ENCODE measurements at regions not wholly inside any gene's neighbourhood (a gene's known extent, or its start where the extent isn't known, plus 50 kb on each side); places are given as distances from the start of the nearest gene placed in this dataset.
A peak's percentile ranks its signal among the peaks of the same experiment; 100 is the strongest.

DNA sequence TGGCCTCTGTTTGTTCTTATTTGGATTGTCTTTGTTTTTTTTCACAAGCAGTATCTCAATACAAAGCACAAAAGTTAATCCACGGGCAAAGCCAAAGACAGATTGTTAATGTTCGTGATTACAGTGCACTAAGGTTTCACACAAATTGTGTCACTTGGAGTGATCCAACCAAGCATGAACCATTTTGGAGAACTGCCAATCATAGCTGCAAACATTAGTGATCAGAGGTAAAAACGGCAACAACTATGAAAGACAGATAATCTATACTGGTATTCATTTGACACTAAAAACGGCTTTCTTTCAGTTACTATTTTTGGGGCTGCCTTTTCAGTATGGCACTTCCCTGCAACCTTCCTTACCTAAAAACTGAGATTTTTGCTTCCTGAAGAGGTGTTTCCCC lies 213.1 kb upstream of the GULP1 start:
- DNase-seq: peak; percentile 55

DNA sequence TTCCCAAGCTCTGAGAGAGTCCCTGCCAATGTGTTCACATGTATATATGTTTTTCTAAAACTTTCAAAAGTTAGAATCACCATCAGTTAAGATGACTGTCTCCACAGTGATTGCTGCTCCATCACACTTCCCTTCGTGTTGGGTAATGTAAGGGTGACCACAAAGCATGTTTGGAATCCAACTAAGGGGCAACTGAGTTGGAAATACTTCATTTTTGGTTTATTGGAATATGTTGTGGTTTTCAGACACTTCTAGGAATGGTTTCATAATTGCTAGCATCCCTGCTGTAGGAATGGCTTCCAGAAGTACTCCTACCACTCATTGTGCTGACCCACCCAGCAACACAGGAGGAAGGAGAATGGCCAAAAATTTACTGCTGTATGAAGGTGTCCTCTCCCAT lies 212.5 kb upstream of the GULP1 start:
- no peak for DNase-seq

DNA sequence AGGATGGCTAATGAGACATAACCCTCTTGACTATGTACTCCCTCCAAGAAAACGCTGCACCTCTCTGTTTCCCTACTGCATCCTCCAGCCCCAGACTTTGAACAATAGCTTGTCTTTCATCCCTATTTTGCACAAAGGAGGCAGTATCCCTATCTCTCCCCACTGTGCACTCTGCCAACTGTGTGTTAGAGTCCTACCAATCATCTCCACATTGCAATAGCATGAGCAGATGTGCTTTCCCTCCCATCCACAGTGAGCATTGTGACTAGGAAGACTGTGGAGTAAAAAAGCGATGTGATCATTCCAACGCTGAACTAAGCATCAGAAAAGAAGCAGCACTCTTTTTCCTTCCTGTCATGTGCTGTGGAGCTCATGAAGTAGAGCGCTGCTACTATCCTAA lies 206.3 kb upstream of the GULP1 start:
- DNase-seq: no peak

DNA sequence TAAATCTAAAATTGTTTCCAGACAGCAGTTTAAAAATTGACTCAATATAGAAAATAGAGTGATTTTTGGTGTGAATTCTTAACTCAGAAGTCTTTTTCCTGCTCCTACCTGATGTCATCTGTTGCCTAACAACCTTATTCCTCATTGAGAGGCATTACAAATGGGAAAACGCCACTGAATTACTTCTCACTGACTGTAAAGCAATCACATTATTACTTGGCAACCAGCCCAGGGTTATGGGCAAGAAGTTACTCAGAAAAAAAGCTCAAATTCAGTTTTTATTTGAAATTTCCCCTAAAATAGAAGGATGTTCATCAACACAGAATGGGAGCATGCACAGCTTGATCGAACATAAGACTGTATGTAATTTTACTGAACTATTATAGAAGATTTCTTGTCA lies 201.8 kb upstream of the GULP1 start:
- peak; percentile 52 for DNase-seq

DNA sequence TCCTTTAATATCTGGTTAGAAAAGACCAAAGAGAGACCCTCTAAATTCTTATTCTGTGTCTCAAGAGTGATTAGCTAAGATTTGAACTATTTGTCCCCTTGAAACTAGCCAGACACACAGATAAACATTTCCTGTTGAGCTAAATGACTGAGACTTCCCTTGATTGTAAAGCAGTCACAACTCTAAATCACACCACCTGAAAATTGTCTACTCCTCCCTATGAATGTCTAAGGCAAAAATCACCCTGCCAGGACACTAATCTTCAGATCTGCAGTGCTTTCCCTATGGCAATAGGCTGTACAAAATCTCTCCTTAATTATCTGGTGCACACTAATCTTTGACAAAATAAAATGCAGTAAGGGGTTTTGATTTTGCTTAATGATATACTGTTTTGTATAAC lies 200.5 kb upstream of the GULP1 start:
- no peak for DNase-seq

DNA sequence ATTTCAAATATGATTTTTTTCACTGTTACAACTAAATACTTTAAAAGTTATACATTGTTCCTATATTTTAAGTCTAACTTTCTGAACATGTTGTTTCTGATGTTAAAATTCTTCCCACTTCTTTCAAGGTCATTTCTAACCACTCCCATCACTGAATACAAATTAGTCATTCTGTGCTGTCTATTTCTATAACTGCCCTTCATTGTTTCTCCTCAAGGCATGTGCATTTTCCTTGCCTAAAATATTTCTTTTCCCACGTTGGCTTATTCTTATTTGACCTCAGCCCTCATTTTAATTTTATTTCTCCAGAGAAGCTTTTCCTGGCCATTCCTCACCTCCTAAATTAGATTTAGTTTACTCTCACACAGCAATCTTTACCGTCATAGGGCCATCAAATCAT lies 198.9 kb upstream of the GULP1 start:
- DNase-seq: no peak

DNA sequence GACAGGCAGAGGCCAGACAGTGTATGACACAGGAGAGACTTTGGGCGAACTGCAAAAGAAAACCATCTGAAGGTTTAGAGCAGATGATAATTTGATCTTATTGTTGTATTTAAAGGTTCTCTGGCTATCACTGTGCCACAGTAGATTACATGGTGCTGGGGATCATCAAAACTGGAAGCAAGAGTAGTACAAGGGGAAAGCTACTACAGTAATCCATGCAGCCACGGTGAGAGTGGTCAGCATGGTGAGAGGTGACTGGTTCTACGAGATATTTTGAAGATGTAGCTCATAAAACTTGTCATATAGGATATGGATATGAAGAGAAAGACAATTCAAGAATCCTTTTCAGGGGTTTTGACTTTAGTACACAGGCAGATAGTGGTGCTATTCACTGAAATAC lies 194.8 kb upstream of the GULP1 start:
- no peak for DNase-seq

DNA sequence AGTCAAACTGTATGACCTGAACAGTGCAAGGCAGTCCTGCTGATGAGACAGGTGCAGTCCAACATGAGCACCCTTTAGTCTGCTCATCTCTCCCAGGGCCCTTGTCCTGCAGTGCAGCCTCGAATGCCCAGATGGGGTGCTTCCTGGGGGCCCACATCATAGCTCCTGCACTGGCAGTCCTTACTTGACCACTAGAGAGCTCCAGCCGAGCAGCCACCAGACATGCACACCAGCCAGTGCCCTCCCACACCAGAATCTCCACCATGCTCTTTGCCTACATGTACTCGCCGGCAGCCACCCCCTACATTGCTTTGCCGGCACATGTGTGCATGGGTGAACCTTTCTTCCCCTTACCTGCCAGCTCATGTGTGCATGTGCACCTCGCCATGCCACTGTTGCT lies 188.8 kb upstream of the GULP1 start:
- no peak for DNase-seq

DNA sequence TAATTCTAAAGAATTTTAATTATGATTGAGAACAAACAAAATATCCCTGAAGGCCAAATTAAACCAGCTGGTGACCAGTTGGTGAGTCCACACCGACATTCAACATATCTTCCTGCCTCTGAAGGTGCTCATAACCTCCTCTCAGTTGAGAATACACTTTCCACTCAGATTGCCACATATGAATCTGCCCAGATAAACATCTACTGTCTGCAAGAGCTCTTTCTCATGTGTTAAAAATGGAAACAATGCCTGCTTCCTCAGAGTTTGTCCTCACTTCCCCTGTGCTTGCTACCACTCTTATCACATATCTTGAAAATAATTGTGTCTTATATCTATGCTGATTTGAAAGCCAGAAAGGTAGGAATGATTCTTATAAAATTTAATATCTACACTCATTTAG lies 177.7 kb upstream of the GULP1 start:
- DNase-seq: no peak

DNA sequence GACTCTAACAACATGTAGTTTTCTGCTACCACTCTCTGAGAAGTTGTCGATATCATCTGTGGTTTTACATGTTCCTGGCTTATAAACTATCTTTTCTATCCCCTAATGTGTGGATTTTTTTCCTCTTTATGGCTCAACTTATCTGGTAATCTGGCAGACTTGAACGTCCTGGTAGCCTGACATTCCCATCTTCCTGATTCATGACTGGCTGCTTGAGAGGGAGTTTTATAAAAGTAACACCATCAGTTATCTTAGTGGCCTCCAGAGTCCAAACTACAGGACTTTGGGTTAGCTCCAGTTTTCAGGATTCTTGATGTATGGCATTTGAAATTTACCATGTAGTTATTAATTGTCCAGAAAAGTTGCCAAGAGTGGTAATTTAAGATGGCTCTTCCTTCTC lies 174.0 kb upstream of the GULP1 start:
- DNase-seq: no peak

DNA sequence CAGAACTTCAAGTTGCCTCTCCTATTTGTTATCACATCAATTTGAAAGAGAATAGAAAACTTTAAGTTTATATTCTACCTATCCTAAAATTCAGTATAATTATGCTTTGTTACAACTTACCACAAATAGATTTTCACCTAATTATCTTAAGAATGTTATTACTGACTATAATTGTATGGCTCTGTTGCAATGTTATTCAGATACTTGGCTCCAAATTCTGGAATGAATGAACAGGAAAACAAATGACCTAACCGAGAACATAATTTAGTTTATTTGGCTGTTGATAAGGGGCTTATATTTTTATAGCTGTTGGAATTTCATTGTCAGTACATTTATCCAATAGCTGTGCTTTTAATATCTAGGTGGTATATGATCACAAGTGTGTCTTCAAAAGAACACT lies 173.2 kb upstream of the GULP1 start:
- DNase-seq: no peak

DNA sequence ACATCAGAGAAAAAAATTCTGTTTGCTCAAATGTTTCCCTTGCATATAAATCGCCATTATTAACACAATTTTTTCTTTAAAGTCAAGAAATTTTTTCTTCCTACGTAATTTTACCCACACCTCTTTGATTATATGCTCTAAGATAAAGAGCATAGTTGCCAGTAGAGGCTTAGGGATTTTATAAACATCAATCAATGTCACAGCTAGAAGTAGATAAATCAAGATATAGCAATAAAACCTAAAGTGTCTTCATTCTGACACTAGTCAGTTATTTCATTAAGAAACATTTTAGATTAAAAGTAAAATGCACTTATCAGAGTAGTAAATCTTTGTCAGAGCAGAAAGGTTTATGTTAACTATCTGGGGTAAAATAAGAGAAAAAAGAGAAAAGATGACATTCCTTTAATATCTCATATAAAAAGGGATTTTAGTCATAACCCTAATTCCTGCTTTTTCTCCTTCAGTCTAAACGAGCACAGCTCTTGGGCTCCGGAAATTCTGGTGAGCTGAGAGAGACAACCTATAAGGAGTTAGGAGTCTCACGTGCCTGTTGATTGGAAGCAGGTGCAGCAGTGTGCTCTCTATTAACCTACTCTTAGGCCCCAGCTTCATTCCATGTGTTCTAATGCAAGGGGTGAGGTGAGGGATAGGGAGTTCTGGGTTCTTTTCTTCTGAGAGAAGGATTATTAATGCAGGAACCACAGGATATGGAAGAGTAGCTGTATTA lies 172.4 kb upstream of the GULP1 start:
- no peak for DNase-seq

DNA sequence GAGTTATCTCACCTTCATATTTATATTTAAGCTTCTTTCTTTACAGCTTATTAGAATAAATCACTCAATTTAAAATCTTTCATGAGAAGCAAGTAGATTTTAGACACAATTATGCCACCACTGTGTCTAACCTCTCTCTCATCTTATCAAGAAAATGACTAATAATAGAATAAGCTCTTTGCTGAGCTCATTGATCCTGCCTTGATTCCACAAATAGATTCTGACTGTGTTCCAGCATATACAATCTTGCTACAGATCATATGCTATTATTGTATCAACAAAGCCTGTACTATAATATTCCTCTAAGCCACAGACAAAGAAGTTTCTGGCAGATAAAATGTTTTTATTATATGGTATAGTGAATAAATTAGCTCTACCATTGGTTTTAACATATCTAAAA lies 168.7 kb upstream of the GULP1 start:
- DNase-seq: no peak

DNA sequence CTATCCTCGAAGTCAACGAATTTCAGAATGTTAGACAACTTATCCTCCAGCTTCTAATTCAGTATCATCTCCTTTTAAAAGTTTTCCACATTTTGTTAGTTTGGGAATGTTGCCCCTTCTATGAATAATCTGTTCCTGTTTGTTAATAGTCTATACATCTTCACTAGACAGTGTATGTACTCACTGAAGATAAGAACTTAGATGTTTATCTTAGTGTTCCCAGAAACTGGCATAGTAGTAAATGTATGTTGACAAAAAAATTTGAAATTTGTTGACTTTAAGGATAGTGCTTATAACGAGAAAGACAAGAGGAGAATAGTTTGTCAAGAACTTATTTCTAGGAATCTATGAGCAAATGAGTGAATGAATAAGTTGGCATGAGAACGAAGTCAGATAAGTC lies 162.0 kb upstream of the GULP1 start:
- DNase-seq: no peak

DNA sequence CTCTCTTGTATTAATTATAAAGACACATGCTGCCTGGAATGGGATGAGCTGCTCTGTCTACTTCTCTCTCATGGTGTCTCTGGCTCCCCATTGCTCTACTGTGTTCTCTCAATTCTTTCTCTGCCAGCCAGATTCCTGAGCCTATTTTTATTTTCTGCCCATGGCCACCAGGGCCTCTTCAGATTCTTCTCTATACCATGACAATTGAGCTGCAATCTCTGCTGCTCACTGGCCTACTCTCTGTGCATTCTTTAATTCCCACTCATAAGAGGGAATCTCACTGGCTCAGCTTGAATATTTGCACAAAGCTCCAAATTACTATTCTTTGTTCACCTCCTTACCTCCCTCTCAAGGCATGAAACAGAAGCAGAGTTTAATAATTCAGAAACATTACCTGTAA lies 161.4 kb upstream of the GULP1 start:
- no peak for DNase-seq

DNA sequence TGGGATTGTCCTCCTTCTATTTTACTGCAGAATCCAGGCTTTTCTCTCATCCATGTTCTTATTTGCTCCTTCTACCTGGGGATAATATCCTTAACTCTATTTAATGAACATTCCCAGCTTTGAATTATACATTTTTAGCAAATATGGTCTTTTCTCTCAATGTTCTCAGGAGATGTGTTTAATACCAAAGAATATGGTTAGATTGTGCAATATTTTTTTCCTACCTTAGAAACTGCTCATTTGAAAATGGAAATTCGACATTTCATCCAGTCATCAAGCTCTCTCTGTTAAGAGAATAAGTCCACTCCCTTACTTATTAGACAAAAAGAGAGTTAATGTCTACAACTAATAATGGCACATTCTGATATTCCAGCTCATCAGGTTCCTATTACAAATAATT lies 160.4 kb upstream of the GULP1 start:
- no peak for DNase-seq

DNA sequence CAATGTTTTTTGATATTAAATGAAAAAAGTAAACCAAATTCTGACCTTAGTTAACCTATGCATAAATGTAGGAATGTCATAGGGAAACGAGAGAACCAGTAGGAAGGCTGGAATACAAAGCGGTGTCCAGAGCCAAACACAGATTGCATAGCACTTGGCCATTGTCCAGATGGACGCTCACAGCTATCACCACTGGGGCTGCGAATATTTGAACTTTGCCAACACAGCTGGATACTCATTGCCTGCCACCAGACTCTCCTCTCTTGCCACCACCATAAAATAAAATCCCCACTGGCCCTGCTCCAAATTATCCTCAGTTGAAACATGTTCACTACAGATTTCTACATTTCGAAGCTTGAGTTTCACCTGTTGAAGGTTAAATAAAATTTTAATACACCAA lies 159.3 kb upstream of the GULP1 start:
- DNase-seq: peak; percentile 19

DNA sequence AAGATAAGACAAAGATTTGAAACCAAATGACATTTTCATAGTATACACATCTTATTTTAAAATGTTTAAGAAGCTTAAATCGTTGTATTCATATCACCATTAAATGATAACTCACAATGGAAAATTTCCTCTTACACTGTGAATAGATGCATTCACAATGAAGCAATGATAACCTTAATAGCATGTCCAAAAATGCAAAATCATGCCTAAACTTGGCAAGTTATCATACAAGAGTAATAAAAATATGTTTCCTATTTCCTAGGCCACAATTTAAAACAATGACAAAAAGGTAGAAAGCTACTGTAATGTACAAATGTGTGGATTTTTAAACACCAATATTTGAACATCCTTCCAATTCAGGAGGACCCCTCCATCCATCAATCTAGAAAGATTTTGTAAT lies 157.4 kb upstream of the GULP1 start:
- DNase-seq: no peak

DNA sequence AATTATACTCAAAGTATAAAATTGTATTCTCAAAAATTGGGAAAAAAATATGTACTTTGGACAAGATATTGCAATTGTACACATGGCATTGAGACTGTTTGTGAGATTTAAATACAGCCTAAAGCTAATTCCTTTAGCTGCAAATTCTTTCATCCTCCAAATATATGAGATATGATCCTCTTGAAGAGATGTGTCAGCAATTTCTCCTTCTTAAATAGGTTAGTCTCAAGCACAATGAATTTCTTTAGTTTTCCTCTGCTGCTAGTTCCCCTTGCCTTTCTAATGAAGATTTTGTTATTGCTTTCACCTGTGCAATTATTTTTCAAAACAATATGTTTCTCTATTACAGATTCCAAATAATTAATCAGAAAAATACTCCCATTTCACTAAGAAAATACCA lies 153.4 kb upstream of the GULP1 start:
- no peak for DNase-seq

DNA sequence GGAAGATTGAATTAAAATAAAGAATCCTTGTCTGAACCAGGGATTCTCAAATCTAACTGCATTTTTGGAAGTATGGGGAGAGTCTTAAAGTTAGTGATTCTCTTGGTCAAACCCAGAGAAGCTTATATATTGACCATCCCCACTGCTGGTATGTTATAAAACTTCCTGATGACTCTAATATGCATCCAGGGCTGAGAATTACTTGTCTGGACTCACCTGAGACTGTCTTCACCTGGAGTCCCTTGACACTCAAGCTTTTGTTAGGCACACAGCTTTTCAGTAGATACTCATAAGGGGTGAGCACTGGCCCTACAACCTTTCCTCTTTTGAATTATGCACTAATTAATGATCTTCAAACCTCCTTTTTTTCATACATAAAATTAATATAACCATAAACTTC lies 149.6 kb upstream of the GULP1 start:
- DNase-seq: no peak

DNA sequence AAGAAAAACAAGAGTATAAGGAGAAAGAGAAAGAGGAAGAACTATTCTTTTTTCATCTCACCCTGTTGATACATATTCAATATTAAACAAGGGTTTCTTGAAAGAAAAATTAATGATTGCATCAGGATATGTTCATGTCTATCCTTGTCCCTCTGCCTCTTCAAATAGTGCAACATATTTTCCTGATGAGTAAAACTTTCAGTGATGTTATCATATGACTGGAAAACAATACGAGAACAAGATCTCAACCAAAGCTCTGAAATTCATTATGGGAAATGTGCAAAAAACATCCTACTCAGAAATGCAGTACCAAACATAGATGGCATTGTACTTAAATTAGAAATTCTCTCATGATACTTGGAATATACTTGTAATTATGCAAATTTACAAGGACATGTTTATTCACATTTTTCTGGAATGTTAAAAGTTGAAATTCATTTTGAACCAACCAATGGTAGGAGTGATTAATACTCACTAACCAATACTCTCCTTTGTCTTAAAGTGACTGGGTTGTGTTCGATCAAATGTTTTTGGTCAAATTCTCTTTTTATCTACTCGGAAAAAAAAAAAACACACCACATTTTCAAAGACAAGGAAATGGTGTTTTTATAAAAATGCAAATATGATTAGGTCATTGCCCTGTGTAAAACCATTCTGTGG lies 148.9 kb upstream of the GULP1 start:
- DNase-seq: no peak

DNA sequence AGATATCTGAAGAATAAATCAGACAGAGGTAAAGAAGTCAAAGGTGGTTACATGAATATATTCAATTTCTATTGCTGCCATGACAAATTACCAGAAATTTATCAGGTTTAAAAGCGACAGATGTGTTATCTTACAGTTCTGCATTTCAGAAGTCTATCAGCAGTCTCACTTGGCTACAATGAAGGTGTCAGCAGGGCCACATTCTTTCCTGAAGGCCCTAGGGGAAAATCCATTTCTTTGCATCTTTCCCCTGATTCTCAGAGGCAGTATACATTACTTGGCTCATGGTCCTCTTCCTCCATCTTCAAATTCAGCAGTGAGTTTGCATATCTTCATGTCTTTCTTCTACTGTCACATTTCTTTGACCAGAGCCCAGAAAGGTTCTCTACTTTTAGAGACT lies 145.8 kb upstream of the GULP1 start:
- DNase-seq: no peak

DNA sequence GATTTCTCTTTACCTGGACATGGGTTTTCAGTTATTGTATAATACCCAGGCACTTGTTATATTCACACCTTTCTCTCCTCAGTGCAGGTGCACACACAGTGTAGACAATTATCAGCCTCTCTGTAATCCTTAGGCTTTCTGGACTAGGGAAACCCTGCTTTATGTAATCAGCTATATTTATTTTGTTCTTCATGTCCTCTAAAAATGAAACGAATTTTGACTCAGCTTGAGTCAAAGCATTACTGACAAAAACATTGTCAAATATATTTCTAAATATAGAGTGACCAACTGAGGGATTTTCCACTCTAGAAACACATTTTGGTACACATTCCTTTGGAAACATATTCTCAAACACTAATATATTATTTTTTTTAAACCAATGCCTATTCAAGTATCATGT lies 144.8 kb upstream of the GULP1 start:
- DNase-seq: no peak

DNA sequence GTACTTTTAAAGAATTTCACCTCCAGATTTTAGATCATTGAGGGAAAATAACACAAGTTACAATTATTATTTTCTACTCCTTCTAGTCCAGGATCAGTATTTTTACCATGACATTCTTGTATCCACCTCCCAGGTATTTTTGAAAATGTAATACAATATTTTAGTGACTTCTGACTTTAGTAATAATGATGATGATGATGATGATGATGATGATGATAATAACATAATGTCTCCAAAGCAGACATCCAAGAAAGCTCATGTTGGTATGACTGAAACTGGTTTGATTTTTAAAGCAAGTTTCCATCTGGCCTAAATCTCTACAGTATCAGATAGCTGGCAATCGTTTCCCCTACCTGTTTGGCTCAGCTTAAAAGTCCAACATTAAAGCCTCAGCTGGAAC lies 140.0 kb upstream of the GULP1 start:
- DNase-seq: no peak

Measured in NCI-H1105 treated with DMSO at 0.1 percent for 48 hours (cell line).